ENCODE measurements at regions not wholly inside any gene's neighbourhood (a gene's known extent, or its start where the extent isn't known, plus 50 kb on each side); places are given as distances from the start of the nearest gene placed in this dataset.
"Not testable (repeated sequence)": the region's sequence is repeated elsewhere in the genome, so short reads cannot be mapped to it uniquely, and the experiment has no call there.

GRCh38 chr4:23084559-23085248 lies 392.0 kb downstream of the GBA3 start:
- peak; percentile 20 for DNase-seq (ENCODE audit: low spot score)

DNA sequence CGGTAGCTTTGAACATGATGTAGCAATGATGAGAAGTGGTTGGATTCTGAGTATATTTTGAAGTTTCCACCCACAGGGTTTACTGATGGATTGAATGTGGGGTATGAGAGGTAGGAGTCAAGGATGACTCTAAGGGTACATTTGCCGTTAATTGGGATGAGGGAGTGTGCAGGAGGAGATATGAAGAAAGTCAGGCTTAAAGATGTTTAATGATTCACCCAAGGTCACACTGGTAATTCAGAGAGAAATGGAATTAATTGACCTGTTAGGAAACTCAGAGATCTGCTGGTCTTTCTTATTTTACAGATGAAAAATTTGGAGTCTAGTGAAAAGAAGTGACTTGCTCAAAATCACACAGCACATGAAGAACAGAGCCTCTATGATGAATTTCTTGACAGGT lies 390.7 kb downstream of the GBA3 start:
- DNase-seq (ENCODE audit: low spot score) = no peak

DNA sequence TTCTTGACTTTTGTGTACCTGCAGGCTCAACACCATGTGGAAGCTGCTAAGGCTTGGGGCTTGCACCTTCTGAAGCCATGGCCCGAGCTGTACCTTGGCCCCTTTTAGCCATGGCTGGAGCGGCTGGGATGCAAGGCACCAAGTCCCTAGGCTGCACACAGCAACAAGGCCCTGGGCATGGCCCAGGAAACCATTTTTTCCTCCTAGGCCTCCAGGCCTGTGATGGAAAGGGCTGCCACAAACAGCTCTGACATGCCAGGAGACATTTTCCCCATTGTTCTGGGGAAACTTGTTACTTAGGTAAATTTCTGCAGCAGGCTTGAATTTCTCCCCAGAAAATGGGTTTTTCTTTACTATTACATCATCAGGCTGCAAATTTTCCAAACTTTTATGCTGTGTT lies 387.4 kb downstream of the GBA3 start:
- not testable (repeated sequence) for DNase-seq (ENCODE audit: low spot score)

DNA sequence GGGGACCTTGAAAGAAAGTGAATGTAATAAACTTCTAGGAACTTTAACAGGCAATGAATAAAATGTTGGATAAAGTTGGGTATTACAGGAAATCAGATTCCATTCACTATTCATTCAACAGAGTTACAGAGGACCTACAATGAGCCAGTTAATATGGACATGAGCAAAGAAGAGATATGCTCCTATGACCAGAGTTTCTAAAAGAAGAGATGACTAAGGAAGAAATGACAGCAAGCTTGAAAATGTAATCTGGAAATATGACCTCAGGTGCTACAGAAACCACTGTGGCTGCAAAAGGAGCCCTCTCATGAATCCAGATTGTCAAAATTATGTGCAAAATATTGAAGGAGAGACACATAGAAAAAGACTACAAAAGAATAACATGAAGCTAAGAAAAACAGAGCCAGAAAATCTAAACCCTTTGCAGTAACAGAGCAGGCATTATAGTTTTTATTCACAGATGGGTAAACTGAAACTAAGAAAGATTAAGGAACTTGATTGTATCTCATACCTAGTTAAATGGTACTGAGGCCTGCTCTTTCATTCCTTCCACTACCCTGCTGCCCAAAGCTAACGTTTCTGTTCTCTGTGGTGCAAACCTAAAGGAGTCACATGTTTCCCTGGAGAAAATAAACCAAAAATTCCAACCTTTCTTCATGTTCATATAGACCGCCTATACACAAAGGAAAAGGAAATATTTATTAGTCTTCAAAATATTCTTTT lies 378.3 kb downstream of the GBA3 start:
- no peak for DNase-seq (ENCODE audit: low spot score)

DNA sequence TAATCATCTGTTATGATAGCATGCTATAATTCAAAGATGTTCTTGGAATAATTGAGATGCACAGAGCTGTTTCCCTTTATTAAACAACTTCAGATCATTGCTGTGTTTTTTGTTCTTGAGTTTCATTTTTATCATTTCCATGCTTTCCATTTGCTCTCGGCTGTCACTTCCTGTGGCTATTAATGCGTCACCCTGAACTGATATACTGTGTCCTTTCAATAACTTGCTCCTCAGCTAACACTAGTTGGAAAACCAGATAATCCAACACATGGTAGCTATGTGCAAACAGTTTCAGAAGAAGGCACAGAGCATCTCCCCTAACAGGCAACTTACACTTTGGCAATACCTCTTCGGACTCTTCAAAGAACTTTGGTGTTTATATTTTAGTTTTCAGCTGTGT lies 376.0 kb downstream of the GBA3 start:
- DNase-seq (ENCODE audit: low spot score) = no peak

DNA sequence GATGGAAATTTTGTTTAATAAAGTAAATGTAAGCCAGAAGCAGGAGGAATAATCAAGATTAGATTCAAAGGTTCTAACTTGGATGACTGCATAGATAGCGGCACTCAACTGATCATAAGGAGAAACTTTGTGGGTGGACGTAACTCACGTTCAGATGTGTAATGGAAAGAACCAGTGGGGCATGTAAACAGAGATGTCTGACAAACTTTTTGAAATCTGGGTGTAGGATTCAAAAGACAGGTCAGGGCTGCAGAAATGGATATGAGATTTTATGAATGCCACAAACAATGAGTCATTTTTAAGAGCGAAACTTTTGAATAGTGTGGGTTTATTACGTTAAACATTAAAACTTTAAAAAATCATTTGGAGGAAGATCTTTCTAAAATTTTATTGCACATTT lies 375.6 kb downstream of the GBA3 start:
- DNase-seq (ENCODE audit: low spot score) = no peak

- DNase-seq (ENCODE audit: low spot score) = no peak
These were observed 369.5 kb downstream of the GBA3 start for GRCh38 chr4:23062188-23062587.

GRCh38 chr4:23061431-23061830 lies 368.7 kb downstream of the GBA3 start:
- DNase-seq (ENCODE audit: low spot score) = no peak

- no peak for DNase-seq (ENCODE audit: low spot score)
These were observed 368.0 kb downstream of the GBA3 start for GRCh38 chr4:23060776-23061175.

- no peak for DNase-seq (ENCODE audit: low spot score)
These were observed 365.5 kb downstream of the GBA3 start for GRCh38 chr4:23058165-23058776.

DNA sequence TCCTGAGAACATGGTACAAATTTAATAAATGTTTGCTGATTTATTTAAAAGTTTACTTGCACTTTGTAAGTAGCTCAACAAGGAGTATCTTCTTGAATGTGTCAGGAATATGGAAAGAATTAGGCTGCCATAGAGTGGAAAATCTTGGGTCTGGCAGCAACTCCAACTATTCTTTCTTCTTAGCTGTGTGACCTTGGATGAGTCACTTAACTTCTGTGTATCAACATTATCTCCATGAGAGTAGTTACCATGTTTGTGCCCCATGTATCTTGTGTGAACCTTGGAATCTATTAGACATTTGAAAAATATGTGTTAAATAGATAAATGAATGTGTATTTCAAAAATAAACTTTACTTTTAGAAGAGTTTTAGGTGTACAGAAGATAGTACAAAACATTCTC lies 348.8 kb downstream of the GBA3 start:
- no peak for DNase-seq (ENCODE audit: low spot score)

GRCh38 chr4:23040539-23040938 lies 347.8 kb downstream of the GBA3 start:
- no peak for DNase-seq (ENCODE audit: low spot score)

DNA sequence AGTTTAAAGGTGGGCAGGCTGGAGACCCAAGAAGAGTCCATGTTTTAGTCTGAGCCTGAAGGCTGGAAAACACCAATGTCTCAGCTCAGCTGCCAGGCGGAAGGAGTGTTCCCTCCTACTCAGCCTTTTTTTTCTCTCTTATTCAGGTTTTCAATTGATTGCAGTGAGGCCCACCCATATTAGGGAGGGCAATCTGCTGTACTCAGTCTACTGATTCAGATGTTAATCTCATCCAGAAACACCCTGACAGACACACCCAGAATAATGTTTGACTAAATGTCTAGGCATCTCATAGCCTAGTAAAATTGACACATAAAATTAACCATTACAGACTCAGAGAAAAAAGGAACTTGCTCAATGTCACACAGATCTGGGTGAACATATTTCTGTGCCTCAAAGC lies 347.1 kb downstream of the GBA3 start:
- DNase-seq (ENCODE audit: low spot score) = no peak

GRCh38 chr4:23038626-23039491 lies 346.1 kb downstream of the GBA3 start:
- no peak for DNase-seq (ENCODE audit: low spot score)

GRCh38 chr4:23036921-23037495 lies 344.3 kb downstream of the GBA3 start:
- no peak for DNase-seq (ENCODE audit: low spot score)

DNA sequence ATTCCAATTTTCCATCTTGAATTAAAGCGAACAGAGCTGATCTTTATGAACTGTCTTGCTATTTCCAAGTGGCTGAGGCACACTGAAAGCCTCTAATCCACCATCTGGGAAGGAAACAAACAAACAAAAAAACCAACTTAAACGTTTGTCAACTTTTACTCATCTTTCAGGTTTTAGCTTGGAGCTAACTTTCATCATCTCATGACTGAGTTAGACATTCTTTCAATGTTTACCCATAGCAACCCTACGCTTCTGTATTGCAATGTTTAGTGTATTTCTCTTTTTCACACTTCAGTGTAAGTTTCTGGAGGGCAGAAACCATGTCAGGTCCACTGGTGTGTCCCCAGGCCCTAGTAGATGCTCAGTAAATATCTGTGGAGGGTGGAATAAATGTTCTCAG lies 343.8 kb downstream of the GBA3 start:
- DNase-seq (ENCODE audit: low spot score) = no peak

DNA sequence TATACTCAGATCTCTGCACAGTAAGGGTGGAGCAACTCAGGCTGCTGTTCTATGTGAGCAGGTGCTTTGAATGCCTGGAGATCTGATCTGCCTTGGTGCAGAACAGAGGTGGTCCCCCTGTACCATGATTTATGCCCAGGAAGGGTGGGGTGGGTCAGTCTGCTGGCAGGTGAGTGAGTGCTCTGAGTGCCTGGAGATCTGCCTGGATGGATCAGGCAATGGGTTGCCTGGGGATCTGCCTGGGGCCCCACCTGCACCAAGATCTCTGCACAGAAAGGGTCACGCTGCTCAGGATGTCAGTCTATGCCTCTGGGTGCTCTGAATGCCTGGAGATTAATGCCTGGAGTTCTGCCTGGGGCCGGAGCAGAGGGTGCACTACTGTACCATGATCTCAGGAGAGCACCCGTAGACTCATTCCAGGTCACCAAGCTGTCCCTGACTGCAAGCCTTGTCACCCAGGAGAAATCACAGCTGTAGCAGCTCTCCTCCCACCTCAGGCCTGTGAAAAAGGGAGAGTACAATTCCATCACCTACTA lies 342.9 kb downstream of the GBA3 start:
- DNase-seq (ENCODE audit: low spot score) = no peak

GRCh38 chr4:23034731-23035130 lies 342.0 kb downstream of the GBA3 start:
- no peak for DNase-seq (ENCODE audit: low spot score)

GRCh38 chr4:23033796-23034195 lies 341.1 kb downstream of the GBA3 start:
- no peak for DNase-seq (ENCODE audit: low spot score)

GRCh38 chr4:23028875-23029274 lies 336.1 kb downstream of the GBA3 start:
- DNase-seq (ENCODE audit: low spot score) = no peak

DNA sequence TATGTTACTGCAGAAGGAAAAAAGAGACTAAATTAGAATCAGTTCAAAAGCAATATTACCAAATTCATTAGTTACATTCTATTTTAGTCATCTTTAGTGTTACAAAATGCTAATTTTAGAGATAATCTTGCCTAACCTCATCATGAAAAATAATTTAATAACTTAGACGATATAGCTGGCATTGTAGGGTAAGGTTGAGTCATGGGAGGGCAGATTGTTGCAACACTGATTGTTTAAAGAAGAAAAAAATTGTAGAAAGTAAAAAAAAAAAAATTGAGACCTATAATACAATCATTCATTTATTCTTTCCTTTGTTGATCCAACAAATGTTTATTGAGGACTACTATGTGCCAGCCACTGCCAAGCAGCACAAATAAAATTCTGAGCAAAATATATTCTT lies 330.9 kb downstream of the GBA3 start:
- no peak for DNase-seq (ENCODE audit: low spot score)

DNA sequence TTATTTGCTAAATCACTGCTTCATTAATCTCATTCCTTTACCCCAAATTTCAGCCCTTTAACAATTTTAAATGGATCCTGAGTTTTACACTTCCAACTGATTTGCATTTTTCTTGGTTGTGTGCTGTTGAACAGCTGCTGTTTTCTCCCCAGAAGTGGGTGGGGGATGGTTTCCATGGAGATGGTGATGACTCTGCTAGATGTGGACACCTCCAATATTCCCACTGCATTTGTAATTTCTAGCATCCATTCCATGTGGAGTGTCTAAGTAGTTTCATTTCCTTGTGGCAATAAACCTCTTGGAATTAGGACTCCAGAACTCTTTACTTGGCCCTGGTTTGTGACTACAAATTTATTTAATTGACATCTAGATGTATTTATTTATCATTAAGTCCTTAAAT lies 330.4 kb downstream of the GBA3 start:
- DNase-seq (ENCODE audit: low spot score) = no peak
